HCT116 (cell line): ENCODE measurements at regions not wholly inside any gene's neighbourhood (a gene's known extent, or its start where the extent isn't known, plus 50 kb on each side); places are given as distances from the start of the nearest gene placed in this dataset.

Experiments
- CEBPB ChIP-seq: IDR thresholded peaks from 2 replicates; pipeline ENCODE4 v1.6.1; 2012; ENCODE audit warnings: low read depth
- CTCF ChIP-seq, 3 experiments: fragments of 200-600 bp in 1 of 3; sonication (generic) in 1 of 3; IDR thresholded peaks in 2 of 3; conservative IDR thresholded peaks in 1 of 3; 2 replicates each; pipeline ENCODE4 v1.5.1; 2012 to 2017; ENCODE audit warnings: low read depth in 2 of 3, low read length in 2 of 3, antibody characterized with exemption in 1 of 3, borderline replicate concordance in 1 of 3, control low read depth in 1 of 3, mild to moderate bottlenecking in 1 of 3, mixed read lengths in 1 of 3, mixed run types in 1 of 3, moderate library complexity in 1 of 3; ENCODE audit not compliant: insufficient read depth in 1 of 3
- EZH2 ChIP-seq: fragments of 200-600 bp; sonication (generic); IDR thresholded peaks from 2 replicates; pipeline ENCODE4 v1.6.1; 2017; ENCODE audit warnings: antibody characterized with exemption, mixed run types
- POLR2A ChIP-seq: IDR thresholded peaks from 2 replicates; pipeline ENCODE4 v1.7.0; 2011; ENCODE audit warnings: borderline replicate concordance; ENCODE audit not compliant: insufficient read depth, insufficient read length; ENCODE audit errors: extremely low read depth
- POLR2AphosphoS5 ChIP-seq: IDR thresholded peaks from 2 replicates; pipeline ENCODE4 v1.6.1; 2011; ENCODE audit warnings: mild to moderate bottlenecking, low read depth, low read length, moderate library complexity
- RAD21 ChIP-seq: IDR thresholded peaks from 2 replicates; pipeline ENCODE4 v1.6.1; 2012; ENCODE audit warnings: low read depth, mild to moderate bottlenecking
- SIN3A ChIP-seq: IDR thresholded peaks from 2 replicates; pipeline ENCODE4 v1.6.1; 2012; ENCODE audit warnings: low read depth
- SRF ChIP-seq: IDR thresholded peaks from 2 replicates; pipeline ENCODE4 v1.6.1; 2012; ENCODE audit warnings: low read depth
- TCF7L2 ChIP-seq: IDR thresholded peaks from 2 replicates; pipeline ENCODE4 v1.7.0; 2011; ENCODE audit warnings: borderline replicate concordance, inconsistent platforms; ENCODE audit not compliant: insufficient read depth, insufficient read length; ENCODE audit errors: extremely low read depth
- TF ChIP-seq, protein P1 (sequence below): IDR thresholded peaks from 2 replicates; pipeline ENCODE4 v1.6.1; 2012
- TF ChIP-seq, protein P2 (sequence below): IDR thresholded peaks from 2 replicates; pipeline ENCODE4 v1.6.1; 2012; ENCODE audit warnings: low read depth

GRCh38 chr16:64206862-64207261, 915.0 kb downstream of the CDH11 start:
- TF ChIP-seq POLR2AphosphoS5 (no peak), EZH2 (no peak), POLR2A (no peak), RAD21 (no peak), CTCF (IDR thresholded peaks at IDR 0.05 in 2 of 3, conservative IDR thresholded peaks at IDR 0.05 in 1 of 3; ENCODE audit: borderline replicate concordance in 1 of 3, insufficient read depth in 1 of 3, low read depth in 2 of 3, low read length in 2 of 3) (no peak), TCF7L2 (no peak), SRF (no peak), CEBPB (no peak), SIN3A (no peak)
- TF ChIP-seq, protein P1, sequence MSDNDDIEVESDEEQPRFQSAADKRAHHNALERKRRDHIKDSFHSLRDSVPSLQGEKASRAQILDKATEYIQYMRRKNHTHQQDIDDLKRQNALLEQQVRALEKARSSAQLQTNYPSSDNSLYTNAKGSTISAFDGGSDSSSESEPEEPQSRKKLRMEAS = no peak
- TF ChIP-seq, protein P2, sequence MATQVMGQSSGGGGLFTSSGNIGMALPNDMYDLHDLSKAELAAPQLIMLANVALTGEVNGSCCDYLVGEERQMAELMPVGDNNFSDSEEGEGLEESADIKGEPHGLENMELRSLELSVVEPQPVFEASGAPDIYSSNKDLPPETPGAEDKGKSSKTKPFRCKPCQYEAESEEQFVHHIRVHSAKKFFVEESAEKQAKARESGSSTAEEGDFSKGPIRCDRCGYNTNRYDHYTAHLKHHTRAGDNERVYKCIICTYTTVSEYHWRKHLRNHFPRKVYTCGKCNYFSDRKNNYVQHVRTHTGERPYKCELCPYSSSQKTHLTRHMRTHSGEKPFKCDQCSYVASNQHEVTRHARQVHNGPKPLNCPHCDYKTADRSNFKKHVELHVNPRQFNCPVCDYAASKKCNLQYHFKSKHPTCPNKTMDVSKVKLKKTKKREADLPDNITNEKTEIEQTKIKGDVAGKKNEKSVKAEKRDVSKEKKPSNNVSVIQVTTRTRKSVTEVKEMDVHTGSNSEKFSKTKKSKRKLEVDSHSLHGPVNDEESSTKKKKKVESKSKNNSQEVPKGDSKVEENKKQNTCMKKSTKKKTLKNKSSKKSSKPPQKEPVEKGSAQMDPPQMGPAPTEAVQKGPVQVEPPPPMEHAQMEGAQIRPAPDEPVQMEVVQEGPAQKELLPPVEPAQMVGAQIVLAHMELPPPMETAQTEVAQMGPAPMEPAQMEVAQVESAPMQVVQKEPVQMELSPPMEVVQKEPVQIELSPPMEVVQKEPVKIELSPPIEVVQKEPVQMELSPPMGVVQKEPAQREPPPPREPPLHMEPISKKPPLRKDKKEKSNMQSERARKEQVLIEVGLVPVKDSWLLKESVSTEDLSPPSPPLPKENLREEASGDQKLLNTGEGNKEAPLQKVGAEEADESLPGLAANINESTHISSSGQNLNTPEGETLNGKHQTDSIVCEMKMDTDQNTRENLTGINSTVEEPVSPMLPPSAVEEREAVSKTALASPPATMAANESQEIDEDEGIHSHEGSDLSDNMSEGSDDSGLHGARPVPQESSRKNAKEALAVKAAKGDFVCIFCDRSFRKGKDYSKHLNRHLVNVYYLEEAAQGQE = no peak
